Endothelial cell of umbilical vein (primary cell): ENCODE measurements at regions not wholly inside any gene's neighbourhood (a gene's known extent, or its start where the extent isn't known, plus 50 kb on each side); places are given as distances from the start of the nearest gene placed in this dataset.

Experiments used
- BruUV-seq: library from RNA; stranded (reverse); fragments of 400-500 nt; replicated peaks from 2 replicates; lab custom pipeline; 2021; lab: Mats Ljungman, UMichigan
- CTCF ChIA-PET: fragments of 300-600, 350-600 bp; sonication (Branson Sonifier 250); formaldehyde crosslinking; loops from one replicate; lab custom pipeline; 2021; ENCODE audit warnings: antibody characterized with exemption, inconsistent platforms; lab: Charles Lee
- POLR2A ChIA-PET: fragments of 300-600, 350-600 bp; sonication (Branson Sonifier 250); formaldehyde crosslinking; loops from one replicate; lab custom pipeline; 2021; ENCODE audit warnings: antibody characterized with exemption, inconsistent platforms; lab: Charles Lee
- DNase-seq: peaks from one replicate; pipeline ENCODE4 v3.0.0-alpha.2; 2011; ENCODE audit warnings: low read depth, low spot score
- FAIRE-seq: peaks from 2 replicates; lab custom pipeline; 2011; peaks lifted over from hg19 to GRCh38; lab: Jason Lieb, UNC
- H2AFZ ChIP-seq: 2 replicates; pipeline ENCODE4 v1.6.0; 2012; ENCODE audit warnings: low read depth, low read length, control low read depth, inconsistent platforms
- H3K27ac ChIP-seq: 2 replicates; pipeline ENCODE4 v1.5.1; 2011; ENCODE audit warnings: low read depth, mild to moderate bottlenecking, control low read depth, low read length, moderate library complexity; ENCODE audit not compliant: insufficient read depth
- H3K27me3 ChIP-seq, 2 experiments: 2 replicates each; pipeline versions ENCODE4 v1.6.0 to v1.6.1; 2011; ENCODE audit warnings: low read length in 2 of 2, mixed read lengths in 1 of 2; ENCODE audit not compliant: control insufficient read depth in 2 of 2, insufficient read depth in 2 of 2
- H3K36me3 ChIP-seq, 2 experiments: 2 replicates in 1 of 2; 3 replicates in 1 of 2; pipeline ENCODE4 v1.5.1; 2011; ENCODE audit warnings: low read length in 2 of 2, mild to moderate bottlenecking in 1 of 2, moderate library complexity in 1 of 2; ENCODE audit not compliant: control insufficient read depth in 2 of 2, insufficient read depth in 2 of 2; ENCODE audit errors: extremely low read depth in 1 of 2
- H3K4me1 ChIP-seq: 3 replicates; pipeline ENCODE4 v1.5.1; 2011; ENCODE audit warnings: mild to moderate bottlenecking, low read length; ENCODE audit not compliant: control insufficient read depth, insufficient read depth; ENCODE audit errors: extremely low read depth
- H3K4me2 ChIP-seq: 2 replicates; pipeline ENCODE4 v1.6.1; 2011; ENCODE audit warnings: low read length, control low read depth, mixed read lengths; ENCODE audit not compliant: insufficient read depth
- H3K4me3 ChIP-seq, 3 experiments: fragments of 200-600 bp in 1 of 3; sonication (generic), shearing (Covaris generic) in 1 of 3; replicated peaks in 1 of 3; 2 replicates each; pipeline ENCODE4 v1.5.1; 2011 to 2016; ENCODE audit warnings: control low read depth in 3 of 3, low read length in 3 of 3, mild to moderate bottlenecking in 2 of 3, inconsistent platforms in 1 of 3, low read depth in 1 of 3, moderate library complexity in 1 of 3; ENCODE audit not compliant: insufficient read depth in 1 of 3
- H3K79me2 ChIP-seq: 2 replicates; pipeline ENCODE4 v1.6.0; 2012; ENCODE audit warnings: low read length, inconsistent platforms; ENCODE audit not compliant: control insufficient read depth, insufficient read depth
- H3K9ac ChIP-seq: replicated peaks from 2 replicates; pipeline ENCODE3; 2011; ENCODE audit warnings: low read length, control low read depth; ENCODE audit not compliant: insufficient read depth; ENCODE audit errors: extremely low read depth
- H3K9me1 ChIP-seq: replicated peaks from 3 replicates; pipeline ENCODE4 v1.6.0; 2011; ENCODE audit warnings: mild to moderate bottlenecking, low read length; ENCODE audit not compliant: control insufficient read depth, insufficient read depth; ENCODE audit errors: extremely low read depth
- H3K9me3 ChIP-seq: replicated peaks from 2 replicates; pipeline ENCODE4 v1.5.1; 2012; ENCODE audit warnings: low read length, inconsistent platforms; ENCODE audit not compliant: control insufficient read depth, insufficient read depth
- H4K20me1 ChIP-seq: replicated peaks from 2 replicates; pipeline ENCODE3; 2011; ENCODE audit warnings: mild to moderate bottlenecking, low read length; ENCODE audit not compliant: control insufficient read depth, insufficient read depth; ENCODE audit errors: extremely low read depth
- EZH2 ChIP-seq: IDR thresholded peaks from 2 replicates; pipeline ENCODE4 v1.6.1; 2012; ENCODE audit warnings: borderline replicate concordance, low read depth, mild to moderate bottlenecking, moderate library complexity, low read length, inconsistent platforms; ENCODE audit not compliant: severe bottlenecking
- FOS ChIP-seq: IDR thresholded peaks from 2 replicates; pipeline ENCODE4 v1.6.1; 2011; ENCODE audit warnings: mild to moderate bottlenecking, low read length, moderate library complexity, borderline replicate concordance; ENCODE audit not compliant: insufficient read depth
- GATA2 ChIP-seq: IDR thresholded peaks from 2 replicates; pipeline ENCODE4 v1.7.0; 2011; ENCODE audit warnings: low read depth, mild to moderate bottlenecking, moderate library complexity, mixed read lengths, low read length; ENCODE audit not compliant: insufficient read length, insufficient read depth
- JUN ChIP-seq: IDR thresholded peaks from 2 replicates; pipeline ENCODE4 v1.6.1; 2011; ENCODE audit warnings: borderline replicate concordance, low read depth; ENCODE audit not compliant: insufficient read length, insufficient read depth
- MYC ChIP-seq: IDR thresholded peaks from one replicate; pipeline ENCODE4 v1.6.1; 2011; ENCODE audit warnings: mild to moderate bottlenecking, low read depth, low read length
- POLR2A ChIP-seq: IDR thresholded peaks from 2 replicates; pipeline ENCODE4 v1.6.1; 2012; ENCODE audit warnings: low read depth, mild to moderate bottlenecking, control low read depth, low read length
- POLR2AphosphoS5 ChIP-seq: IDR thresholded peaks from 2 replicates; pipeline ENCODE4 v1.6.1; 2012; ENCODE audit warnings: low read depth, mild to moderate bottlenecking, control low read depth, low read length, moderate library complexity; ENCODE audit not compliant: insufficient read depth
- dilution Hi-C: fragments of 300-500 bp; cut with MboI; formaldehyde crosslinking; loops from one replicate; pipeline ENCODE4 v1.15.0; 2019; ENCODE audit warnings: low sequenced_read_pairs; ENCODE audit not compliant: extremely low pct_ligation_motif_present
- intact Hi-C: fragments of 100-400 bp; cut with micrococcal nuclease; formaldehyde crosslinking; loops from one replicate; pipeline ENCODE4 v1.10.0; 2022
- TF ChIP-seq, protein P1 (sequence below): IDR thresholded peaks from 2 replicates; pipeline ENCODE4 v1.6.1; 2011; ENCODE audit not compliant: insufficient read depth, insufficient read length
- TF ChIP-seq, protein P2 (sequence below), 2 donors: IDR thresholded peaks; 1 replicate in 1 of 2; 2 replicates in 1 of 2; pipeline ENCODE4 v1.5.1; 2011; ENCODE audit warnings: low read length in 2 of 2, mild to moderate bottlenecking in 2 of 2, moderate library complexity in 2 of 2, control low read depth in 1 of 2, inconsistent platforms in 1 of 2, low read depth in 1 of 2; ENCODE audit not compliant: insufficient read depth in 1 of 2; ENCODE audit errors: extremely low read depth in 1 of 2

DNA sequence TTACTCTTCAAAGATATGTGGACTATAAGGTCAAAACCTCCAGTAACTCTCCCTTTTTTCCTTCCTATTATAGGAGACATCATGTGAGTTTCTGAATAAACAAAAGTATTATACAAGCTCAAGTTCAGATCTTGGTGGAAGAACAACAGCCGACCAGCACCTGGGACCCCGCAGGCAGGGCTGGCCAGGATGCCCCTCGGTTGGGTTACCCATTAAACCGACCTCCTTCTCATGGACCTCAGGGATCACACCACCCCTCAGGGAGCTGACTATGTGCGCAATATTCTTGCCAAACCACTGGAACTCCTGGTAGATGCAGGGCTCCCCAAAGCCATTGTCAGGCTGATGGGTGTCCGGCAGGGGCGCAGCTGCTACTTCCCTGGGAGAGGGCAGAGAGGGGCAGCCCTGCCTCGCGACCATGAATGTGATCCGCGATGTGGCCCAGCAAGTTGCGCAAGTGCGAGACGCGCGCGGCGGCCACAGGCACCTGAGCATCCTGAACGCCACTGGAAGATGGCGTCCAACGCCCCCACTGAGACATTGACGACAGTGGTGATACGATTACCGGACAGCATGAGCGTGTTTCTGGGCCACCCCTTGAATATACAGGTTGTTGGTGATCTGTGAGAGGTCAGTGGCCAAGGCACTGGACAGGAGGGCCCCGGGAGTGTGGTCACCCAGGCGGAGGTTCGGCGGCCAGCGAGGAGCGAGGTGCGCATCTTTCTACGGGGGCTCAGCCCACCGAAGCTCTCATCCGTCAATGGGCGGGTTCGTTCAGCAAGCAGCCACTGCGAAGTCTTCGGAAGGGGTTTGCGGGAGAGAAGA is 161.3 kb downstream of the IPMK start:
- H3K4me1 ChIP-seq: no peaks in the 10 kb centered on the region
- H3K27ac ChIP-seq: no peak overlapping the region
- no peaks in the 10 kb centered on the region for H3K36me3 ChIP-seq
- TF ChIP-seq, protein P1, sequence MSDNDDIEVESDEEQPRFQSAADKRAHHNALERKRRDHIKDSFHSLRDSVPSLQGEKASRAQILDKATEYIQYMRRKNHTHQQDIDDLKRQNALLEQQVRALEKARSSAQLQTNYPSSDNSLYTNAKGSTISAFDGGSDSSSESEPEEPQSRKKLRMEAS: no peak
- dilution Hi-C loops (no loop called here), intact Hi-C loops (no loop called here)
- POLR2A ChIA-PET: no interaction called here
- no peak for FAIRE-seq
- H3K79me2 ChIP-seq: no peaks in the 10 kb centered on the region
- H3K9me3 ChIP-seq: no peaks in the 10 kb centered on the region
- CTCF ChIA-PET: interaction anchor here (0.6 kb wide), 1 partner anchor 278 kb away, joined by 4 read pairs; no protein-coding TSS in a partner anchor
- no peaks in the 10 kb centered on the region for H3K9me1 ChIP-seq
- H3K4me3 ChIP-seq: no peak overlapping the region
- H3K9ac ChIP-seq: no peak overlapping the region
- BruUV-seq: no TSS peak
- no peaks in the 10 kb centered on the region for H4K20me1 ChIP-seq
- no peaks in the 10 kb centered on the region for H3K27me3 ChIP-seq
- DNase-seq: no peak
- H2AFZ ChIP-seq: no peak overlapping the region
- no peak overlapping the region for H3K4me2 ChIP-seq

DNA sequence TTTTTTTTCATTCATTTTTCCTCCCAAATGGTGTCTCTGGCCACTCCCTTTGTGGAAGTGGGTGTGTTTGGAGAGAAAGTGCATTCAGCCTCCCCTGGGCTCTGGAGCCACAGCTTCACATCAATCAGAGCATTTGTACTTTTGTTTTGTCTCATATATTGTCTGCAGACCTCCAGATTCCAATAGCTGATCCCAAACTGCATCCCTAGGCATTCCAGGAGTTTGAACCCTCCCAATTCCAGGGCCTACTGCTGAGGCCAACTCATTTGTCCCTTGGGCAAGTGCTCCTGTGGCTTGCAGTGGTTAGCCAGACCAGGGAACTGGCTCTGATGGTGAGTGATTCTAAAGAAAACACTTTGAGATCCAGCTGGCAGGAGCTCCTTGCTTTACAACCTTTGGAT is 163.3 kb downstream of the IPMK start:
- ChIA-PET CTCF (no interaction called here), POLR2A (no interaction called here)
- Histone ChIP-seq H3K9me1 (no peaks in the 10 kb centered on the region), H4K20me1 (no peaks in the 10 kb centered on the region), H3K36me3 (no peaks in the 10 kb centered on the region), H3K4me1 (no peaks in the 10 kb centered on the region), H3K9ac (no peak overlapping the region), H3K4me3 (no peak overlapping the region), H2AFZ (no peak overlapping the region), H3K79me2 (no peaks in the 10 kb centered on the region), H3K4me2 (no peak overlapping the region), H3K27me3 (no peaks in the 10 kb centered on the region), H3K9me3 (no peaks in the 10 kb centered on the region), H3K27ac (no peak overlapping the region)
- TF ChIP-seq EZH2 (no peak), GATA2 (no peak), POLR2AphosphoS5 (no peak), MYC (no peak), JUN (no peak), FOS (no peak), POLR2A (no peak)
- TF ChIP-seq, protein P2, sequence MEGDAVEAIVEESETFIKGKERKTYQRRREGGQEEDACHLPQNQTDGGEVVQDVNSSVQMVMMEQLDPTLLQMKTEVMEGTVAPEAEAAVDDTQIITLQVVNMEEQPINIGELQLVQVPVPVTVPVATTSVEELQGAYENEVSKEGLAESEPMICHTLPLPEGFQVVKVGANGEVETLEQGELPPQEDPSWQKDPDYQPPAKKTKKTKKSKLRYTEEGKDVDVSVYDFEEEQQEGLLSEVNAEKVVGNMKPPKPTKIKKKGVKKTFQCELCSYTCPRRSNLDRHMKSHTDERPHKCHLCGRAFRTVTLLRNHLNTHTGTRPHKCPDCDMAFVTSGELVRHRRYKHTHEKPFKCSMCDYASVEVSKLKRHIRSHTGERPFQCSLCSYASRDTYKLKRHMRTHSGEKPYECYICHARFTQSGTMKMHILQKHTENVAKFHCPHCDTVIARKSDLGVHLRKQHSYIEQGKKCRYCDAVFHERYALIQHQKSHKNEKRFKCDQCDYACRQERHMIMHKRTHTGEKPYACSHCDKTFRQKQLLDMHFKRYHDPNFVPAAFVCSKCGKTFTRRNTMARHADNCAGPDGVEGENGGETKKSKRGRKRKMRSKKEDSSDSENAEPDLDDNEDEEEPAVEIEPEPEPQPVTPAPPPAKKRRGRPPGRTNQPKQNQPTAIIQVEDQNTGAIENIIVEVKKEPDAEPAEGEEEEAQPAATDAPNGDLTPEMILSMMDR (IDR thresholded peaks at IDR 0.05; ENCODE audit: extremely low read depth in 1 of 2, insufficient read depth in 1 of 2, low read depth in 1 of 2, low read length in 2 of 2): no peak
- TF ChIP-seq, protein P1: no peak
- no peak for DNase-seq
- FAIRE-seq: no peak
- dilution Hi-C loops (no loop called here), intact Hi-C loops (no loop called here)
- BruUV-seq: no TSS peak
